ENCODE measurements at regions not wholly inside any gene's neighbourhood (a gene's known extent, or its start where the extent isn't known, plus 50 kb on each side); places are given as distances from the start of the nearest gene placed in this dataset.

GRCh38 chr10:113290137-113290536, 262.7 kb upstream of the HABP2 start:
- Mint-ChIP-seq H3K36me3 (ENCODE audit: low read depth) (no peaks in the 10 kb centered on the region), H3K9me3 (ENCODE audit: low read depth) (no peaks in the 10 kb centered on the region), H3K27me3 (ENCODE audit: low read depth) (no peaks in the 10 kb centered on the region), H3K4me3 (ENCODE audit: unreplicated experiment) (no peak overlapping the region), H3K27ac (ENCODE audit: unreplicated experiment) (no peak overlapping the region), H3K4me1 (ENCODE audit: low read depth) (peaks cover 10% of the 10 kb centered on the region)
- TF ChIP-seq CTCF (IDR thresholded peaks at IDR 0.05) = no peak
- DNase-seq (ENCODE audit: low spot score) = no peak

- no peaks in the 10 kb centered on the region for H3K27me3 Mint-ChIP-seq (ENCODE audit: low read depth)
- no peaks in the 10 kb centered on the region for H3K36me3 Mint-ChIP-seq (ENCODE audit: low read depth)
- H3K4me1 Mint-ChIP-seq (ENCODE audit: low read depth) = peaks cover 2% of the 10 kb centered on the region
- no peak for TF ChIP-seq CTCF (IDR thresholded peaks at IDR 0.05)
- DNase-seq (ENCODE audit: low spot score) = no peak
- no peak overlapping the region for H3K4me3 Mint-ChIP-seq (ENCODE audit: unreplicated experiment)
- H3K9me3 Mint-ChIP-seq (ENCODE audit: low read depth) = no peaks in the 10 kb centered on the region
- no peak overlapping the region for H3K27ac Mint-ChIP-seq (ENCODE audit: unreplicated experiment)
Observed at GRCh38 chr10:113291413-113291812, 261.4 kb upstream of the HABP2 start.

GRCh38 chr10:113292086-113292485, 260.8 kb upstream of the HABP2 start:
- H3K27me3 Mint-ChIP-seq (ENCODE audit: low read depth) = no peaks in the 10 kb centered on the region
- DNase-seq (ENCODE audit: low spot score) = no peak
- no peak overlapping the region for H3K27ac Mint-ChIP-seq (ENCODE audit: unreplicated experiment)
- no peaks in the 10 kb centered on the region for H3K36me3 Mint-ChIP-seq (ENCODE audit: low read depth)
- no peak overlapping the region for H3K4me3 Mint-ChIP-seq (ENCODE audit: unreplicated experiment)
- TF ChIP-seq CTCF (IDR thresholded peaks at IDR 0.05) = no peak
- no peaks in the 10 kb centered on the region for H3K9me3 Mint-ChIP-seq (ENCODE audit: low read depth)
- peaks cover 2% of the 10 kb centered on the region for H3K4me1 Mint-ChIP-seq (ENCODE audit: low read depth)

- no peaks in the 10 kb centered on the region for H3K27me3 Mint-ChIP-seq (ENCODE audit: low read depth)
- H3K9me3 Mint-ChIP-seq (ENCODE audit: low read depth) = no peaks in the 10 kb centered on the region
- DNase-seq (ENCODE audit: low spot score) = no peak
- no peaks in the 10 kb centered on the region for H3K36me3 Mint-ChIP-seq (ENCODE audit: low read depth)
- peaks cover 9% of the 10 kb centered on the region for H3K4me1 Mint-ChIP-seq (ENCODE audit: low read depth)
- H3K27ac Mint-ChIP-seq (ENCODE audit: unreplicated experiment) = no peak overlapping the region
- TF ChIP-seq CTCF (IDR thresholded peaks at IDR 0.05) = no peak
- H3K4me3 Mint-ChIP-seq (ENCODE audit: unreplicated experiment) = no peak overlapping the region
Observed at GRCh38 chr10:113292743-113293142, 260.1 kb upstream of the HABP2 start.

- Mint-ChIP-seq H3K4me1 (ENCODE audit: low read depth) (peaks cover 13% of the 10 kb centered on the region), H3K9me3 (ENCODE audit: low read depth) (no peaks in the 10 kb centered on the region), H3K4me3 (ENCODE audit: unreplicated experiment) (no peak overlapping the region), H3K36me3 (ENCODE audit: low read depth) (no peaks in the 10 kb centered on the region), H3K27ac (ENCODE audit: unreplicated experiment) (no peak overlapping the region), H3K27me3 (ENCODE audit: low read depth) (no peaks in the 10 kb centered on the region)
- no peak for TF ChIP-seq CTCF (IDR thresholded peaks at IDR 0.05)
- no peak for DNase-seq (ENCODE audit: low spot score)
Observed at GRCh38 chr10:113293167-113293566, 259.7 kb upstream of the HABP2 start.
